VCaP (cell line): ENCODE measurements at regions not wholly inside any gene's neighbourhood (a gene's known extent, or its start where the extent isn't known, plus 50 kb on each side); places are given as distances from the start of the nearest gene placed in this dataset.

Experiments
- H3K27ac ChIP-seq: fragments of 450-650 bp; 2 replicates; pipeline ENCODE4 v1.5.1; 2017
- CTCF ChIP-seq: fragments of 450-650 bp; conservative IDR thresholded peaks from 2 replicates; pipeline ENCODE4 v1.5.1; 2017; ENCODE audit warnings: mild to moderate bottlenecking, moderate library complexity

GRCh38 chr15:95295363-95295762 is 1035.1 kb upstream of the NR2F2 start:
- H3K27ac ChIP-seq: no peak overlapping the region
- TF ChIP-seq CTCF: no peak

- no peak for TF ChIP-seq CTCF
- H3K27ac ChIP-seq: no peak overlapping the region
These were observed 1034.4 kb upstream of the NR2F2 start for GRCh38 chr15:95295896-95296625.

- TF ChIP-seq CTCF: no peak
- H3K27ac ChIP-seq: no peak overlapping the region
These were observed 1033.9 kb upstream of the NR2F2 start for GRCh38 chr15:95296643-95297042.

GRCh38 chr15:95298729-95299128 is 1031.8 kb upstream of the NR2F2 start:
- TF ChIP-seq CTCF: no peak

GRCh38 chr15:95300958-95301357 is 1029.5 kb upstream of the NR2F2 start:
- H3K27ac ChIP-seq: no peak overlapping the region
- TF ChIP-seq CTCF: no peak

More at GRCh38 chr15:95298729-95299128, 1031.8 kb upstream of the NR2F2 start:
- H3K27ac ChIP-seq: no peak overlapping the region

GRCh38 chr15:95302206-95302605 is 1028.3 kb upstream of the NR2F2 start:
- no peak overlapping the region for H3K27ac ChIP-seq
- TF ChIP-seq CTCF: no peak

- TF ChIP-seq CTCF: no peak
- H3K27ac ChIP-seq: no peak overlapping the region
These were observed 1027.7 kb upstream of the NR2F2 start for GRCh38 chr15:95302809-95303208.
